ENCODE measurements at regions not wholly inside any gene's neighbourhood (a gene's known extent, or its start where the extent isn't known, plus 50 kb on each side); places are given as distances from the start of the nearest gene placed in this dataset.

- Histone ChIP-seq H3K27me3 (ENCODE audit: control insufficient read depth, low read length) (peaks cover 4% of the 10 kb centered on the region; the same call in 1 of the 2 replicates), H3K9me2 (replicated peaks; ENCODE audit: control insufficient read depth, low read length) (no peaks in the 10 kb centered on the region), H3K4me3 (ENCODE audit: low read length) (no peak overlapping the region), H3K79me2 (ENCODE audit: control insufficient read depth, low read length) (no peaks in the 10 kb centered on the region), H3K27ac (ENCODE audit: low read depth, low read length) (no peak overlapping the region), H3K9me3 (ENCODE audit: control insufficient read depth, insufficient read depth, low read length) (peaks cover 18% of the 10 kb centered on the region), H3K4me1 (ENCODE audit: control insufficient read depth, low read length) (no peaks in the 10 kb centered on the region), H3K4me2 (ENCODE audit: low read length) (no peak overlapping the region), H3F3A (ENCODE audit: control insufficient read depth, insufficient read depth) (no peaks in the 10 kb centered on the region), H4K20me1 (ENCODE audit: control insufficient read depth, insufficient read depth, low read depth, low read length) (no peaks in the 10 kb centered on the region), H3K36me3 (ENCODE audit: control insufficient read depth, low read length) (no peaks in the 10 kb centered on the region)
- TF ChIP-seq, protein P1, sequence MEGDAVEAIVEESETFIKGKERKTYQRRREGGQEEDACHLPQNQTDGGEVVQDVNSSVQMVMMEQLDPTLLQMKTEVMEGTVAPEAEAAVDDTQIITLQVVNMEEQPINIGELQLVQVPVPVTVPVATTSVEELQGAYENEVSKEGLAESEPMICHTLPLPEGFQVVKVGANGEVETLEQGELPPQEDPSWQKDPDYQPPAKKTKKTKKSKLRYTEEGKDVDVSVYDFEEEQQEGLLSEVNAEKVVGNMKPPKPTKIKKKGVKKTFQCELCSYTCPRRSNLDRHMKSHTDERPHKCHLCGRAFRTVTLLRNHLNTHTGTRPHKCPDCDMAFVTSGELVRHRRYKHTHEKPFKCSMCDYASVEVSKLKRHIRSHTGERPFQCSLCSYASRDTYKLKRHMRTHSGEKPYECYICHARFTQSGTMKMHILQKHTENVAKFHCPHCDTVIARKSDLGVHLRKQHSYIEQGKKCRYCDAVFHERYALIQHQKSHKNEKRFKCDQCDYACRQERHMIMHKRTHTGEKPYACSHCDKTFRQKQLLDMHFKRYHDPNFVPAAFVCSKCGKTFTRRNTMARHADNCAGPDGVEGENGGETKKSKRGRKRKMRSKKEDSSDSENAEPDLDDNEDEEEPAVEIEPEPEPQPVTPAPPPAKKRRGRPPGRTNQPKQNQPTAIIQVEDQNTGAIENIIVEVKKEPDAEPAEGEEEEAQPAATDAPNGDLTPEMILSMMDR (IDR thresholded peaks at IDR 0.05; ENCODE audit: low read depth, low read length, poor library complexity, severe bottlenecking), result no peak
- TF ChIP-seq EZH2phosphoT487 (IDR thresholded peaks at IDR 0.05; ENCODE audit: borderline replicate concordance, low read length), result no peak
Measured at GRCh38 chr15:46146915-46147314, 512.1 kb downstream of the SQOR start.

DNA sequence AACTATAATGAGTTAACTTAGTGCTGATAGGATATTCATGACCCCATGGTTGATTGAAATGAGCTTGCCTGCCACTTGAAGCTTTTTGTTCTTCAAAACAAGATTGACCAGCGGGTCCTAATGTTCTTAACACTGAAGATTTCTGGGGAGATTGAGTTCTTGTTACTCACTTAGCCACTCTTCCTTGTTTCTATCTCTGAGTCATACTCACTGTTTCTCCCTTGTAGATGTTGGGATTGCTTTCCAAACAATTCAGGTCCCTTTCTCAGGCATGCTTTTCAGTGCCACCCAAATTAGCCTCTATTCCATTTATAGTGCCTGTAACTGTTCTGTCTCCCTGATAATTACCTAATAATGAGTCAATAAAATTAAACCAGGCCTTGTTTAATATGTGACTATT is 517.0 kb downstream of the SQOR start:
- Histone ChIP-seq H3K36me3 (ENCODE audit: control insufficient read depth, low read length) (no peaks in the 10 kb centered on the region), H3K27me3 (ENCODE audit: control insufficient read depth, low read length) (peaks cover 7% of the 10 kb centered on the region; the same call in 1 of the 2 replicates), H3F3A (ENCODE audit: control insufficient read depth, insufficient read depth) (no peaks in the 10 kb centered on the region), H3K4me2 (ENCODE audit: low read length) (no peak overlapping the region), H3K79me2 (ENCODE audit: control insufficient read depth, low read length) (no peaks in the 10 kb centered on the region), H3K9me2 (replicated peaks; ENCODE audit: control insufficient read depth, low read length) (no peaks in the 10 kb centered on the region; the same call in 1 of the 2 replicates), H3K27ac (ENCODE audit: low read depth, low read length) (no peak overlapping the region), H3K4me1 (ENCODE audit: control insufficient read depth, low read length) (no peaks in the 10 kb centered on the region), H3K9me3 (ENCODE audit: control insufficient read depth, insufficient read depth, low read length) (peaks cover 3% of the 10 kb centered on the region; the same call in 1 of the 2 replicates), H4K20me1 (ENCODE audit: control insufficient read depth, insufficient read depth, low read depth, low read length) (no peaks in the 10 kb centered on the region), H3K4me3 (ENCODE audit: low read length) (no peak overlapping the region)
- TF ChIP-seq EZH2phosphoT487 (IDR thresholded peaks at IDR 0.05; ENCODE audit: borderline replicate concordance, low read length), result no peak
- TF ChIP-seq, protein P1 (IDR thresholded peaks at IDR 0.05; ENCODE audit: low read depth, low read length, poor library complexity, severe bottlenecking), result no peak

DNA sequence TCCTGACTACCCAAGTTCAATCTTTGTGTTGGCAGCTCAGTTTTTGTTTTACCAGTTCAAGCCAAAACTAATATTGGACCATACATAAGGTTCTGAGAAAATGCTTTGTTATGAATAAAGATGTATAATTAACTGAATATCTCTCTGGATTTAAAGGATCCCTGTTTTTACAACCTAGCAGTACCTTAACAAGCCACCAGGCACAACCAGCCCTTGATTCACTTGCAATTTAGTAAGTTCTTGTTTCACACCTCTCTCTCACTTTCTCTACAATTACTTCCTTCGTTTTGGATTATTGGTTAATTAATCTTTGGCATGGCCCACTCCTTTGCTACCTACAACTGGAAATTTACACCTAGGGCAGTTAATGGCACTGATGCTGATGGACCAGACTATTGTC is 531.9 kb downstream of the SQOR start:
- no peaks in the 10 kb centered on the region for H3F3A ChIP-seq (ENCODE audit: control insufficient read depth, insufficient read depth)
- H3K4me3 ChIP-seq (ENCODE audit: low read length), result no peak overlapping the region
- H3K9me2 ChIP-seq (replicated peaks; ENCODE audit: control insufficient read depth, low read length), result no peaks in the 10 kb centered on the region
- H3K79me2 ChIP-seq (ENCODE audit: control insufficient read depth, low read length), result no peaks in the 10 kb centered on the region
- H4K20me1 ChIP-seq (ENCODE audit: control insufficient read depth, insufficient read depth, low read depth, low read length), result no peaks in the 10 kb centered on the region
- H3K4me1 ChIP-seq (ENCODE audit: control insufficient read depth, low read length), result no peaks in the 10 kb centered on the region
- H3K27ac ChIP-seq (ENCODE audit: low read depth, low read length), result no peak overlapping the region
- no peaks in the 10 kb centered on the region for H3K9me3 ChIP-seq (ENCODE audit: control insufficient read depth, insufficient read depth, low read length)
- no peaks in the 10 kb centered on the region for H3K27me3 ChIP-seq (ENCODE audit: control insufficient read depth, low read length)
- H3K36me3 ChIP-seq (ENCODE audit: control insufficient read depth, low read length), result no peaks in the 10 kb centered on the region
- TF ChIP-seq, protein P1 (IDR thresholded peaks at IDR 0.05; ENCODE audit: low read depth, low read length, poor library complexity, severe bottlenecking), result no peak
- TF ChIP-seq EZH2phosphoT487 (IDR thresholded peaks at IDR 0.05; ENCODE audit: borderline replicate concordance, low read length), result no peak
- H3K4me2 ChIP-seq (ENCODE audit: low read length), result no peak overlapping the region
